GM21423 (cell line): ENCODE measurements at regions not wholly inside any gene's neighbourhood (a gene's known extent, or its start where the extent isn't known, plus 50 kb on each side); places are given as distances from the start of the nearest gene placed in this dataset.

Experiments
- ATAC-seq: cut with Tn5 transposase; IDR thresholded peaks from one replicate; pipeline ENCODE4 v1.9.1; 2021; ENCODE audit warnings: mild to moderate bottlenecking, moderate library complexity; ENCODE audit not compliant: unreplicated experiment

- ATAC-seq = no peak
Measured at GRCh38 chr4:74610491-74610890, 165.6 kb downstream of the AREG start.

- no peak for ATAC-seq
Measured at GRCh38 chr4:74612837-74613236, 167.9 kb downstream of the AREG start.

DNA sequence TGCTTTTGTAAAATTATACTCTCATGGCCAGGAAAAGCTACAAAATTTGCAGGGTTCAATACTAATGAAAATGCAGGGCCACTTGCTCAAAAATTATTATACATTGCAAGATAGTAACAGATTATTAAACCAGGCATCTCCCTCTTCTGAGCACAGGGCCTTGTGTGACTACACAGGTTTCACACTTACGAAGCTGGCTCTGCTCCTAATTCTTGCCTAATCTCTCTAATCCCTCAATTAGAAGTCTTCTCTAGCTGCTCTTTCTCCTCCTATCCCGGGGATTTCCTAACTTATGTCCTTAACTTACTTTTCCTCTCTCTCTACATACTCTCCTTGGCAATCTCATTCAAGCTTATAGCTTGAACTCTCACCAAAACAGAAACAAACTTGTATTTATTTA lies 168.3 kb downstream of the AREG start:
- ATAC-seq = no peak

GRCh38 chr4:74615411-74615810 lies 170.5 kb downstream of the AREG start:
- no peak for ATAC-seq

DNA sequence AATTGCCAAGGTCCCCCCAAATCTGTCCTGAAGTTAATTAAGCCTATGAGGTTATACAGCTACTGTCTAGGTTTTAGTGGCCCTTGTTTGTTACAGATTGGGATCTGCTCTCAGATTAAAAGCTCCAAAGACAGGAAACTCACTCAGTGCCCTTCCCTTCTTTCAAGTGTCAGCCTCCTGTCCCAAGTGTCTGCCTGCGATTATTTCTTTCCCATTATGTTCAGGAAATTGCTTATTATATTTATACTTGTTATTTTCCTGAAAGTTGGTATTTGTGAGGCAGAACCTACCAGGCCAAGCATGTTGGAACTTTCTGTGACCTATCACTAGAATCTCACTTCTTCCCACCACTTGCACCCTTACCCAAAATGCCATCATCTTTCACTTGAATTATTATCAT lies 173.2 kb downstream of the AREG start:
- no peak for ATAC-seq

GRCh38 chr4:74618659-74619058 lies 173.7 kb downstream of the AREG start:
- ATAC-seq = no peak

GRCh38 chr4:74619931-74620702 lies 174.2 kb downstream of the BTC start:
- ATAC-seq = no peak

- no peak for ATAC-seq
Measured at GRCh38 chr4:74621616-74622015, 172.7 kb downstream of the BTC start.

DNA sequence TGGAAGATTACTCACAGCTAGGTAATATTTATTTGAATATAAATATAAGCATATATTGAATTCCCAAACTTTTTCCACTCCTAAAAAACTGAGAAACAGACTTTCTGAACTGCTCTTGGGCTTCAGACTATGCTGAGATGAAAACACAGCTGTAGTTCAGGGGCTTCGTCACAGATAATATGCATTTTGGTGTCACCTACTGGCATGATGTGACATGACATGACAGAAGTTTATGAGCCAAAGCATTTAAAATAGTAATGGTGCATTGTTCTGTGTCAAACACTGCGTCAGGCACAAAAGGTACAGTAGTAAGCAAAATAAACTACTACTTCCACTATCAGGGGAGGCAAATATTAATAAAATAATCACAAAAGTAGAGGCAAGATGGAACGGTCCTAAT lies 171.3 kb downstream of the BTC start:
- peak; percentile 83 for ATAC-seq

- no peak for ATAC-seq
Measured at GRCh38 chr4:74624351-74625151, 169.8 kb downstream of the BTC start.

DNA sequence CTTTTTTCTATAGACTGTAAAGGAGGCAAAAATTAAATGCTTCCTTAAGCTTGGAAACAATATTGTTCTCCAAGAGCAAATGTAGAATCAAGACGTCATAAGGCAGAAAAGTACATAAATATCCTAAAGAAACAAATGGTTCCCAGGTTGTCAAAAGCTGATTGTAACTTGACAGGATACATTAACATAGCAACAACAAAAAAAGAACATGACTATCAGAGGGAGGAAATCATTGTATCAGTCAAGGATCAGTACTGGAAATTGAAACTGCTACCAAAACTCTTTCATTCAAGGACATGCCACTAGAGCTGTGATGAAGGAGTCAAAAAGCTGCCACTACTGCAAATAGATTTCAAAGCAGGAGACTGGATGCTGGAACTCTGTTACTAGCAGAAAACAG lies 168.3 kb downstream of the BTC start:
- no peak for ATAC-seq

GRCh38 chr4:74627093-74627492 lies 167.2 kb downstream of the BTC start:
- no peak for ATAC-seq

GRCh38 chr4:74627504-74627903 lies 166.8 kb downstream of the BTC start:
- no peak for ATAC-seq

DNA sequence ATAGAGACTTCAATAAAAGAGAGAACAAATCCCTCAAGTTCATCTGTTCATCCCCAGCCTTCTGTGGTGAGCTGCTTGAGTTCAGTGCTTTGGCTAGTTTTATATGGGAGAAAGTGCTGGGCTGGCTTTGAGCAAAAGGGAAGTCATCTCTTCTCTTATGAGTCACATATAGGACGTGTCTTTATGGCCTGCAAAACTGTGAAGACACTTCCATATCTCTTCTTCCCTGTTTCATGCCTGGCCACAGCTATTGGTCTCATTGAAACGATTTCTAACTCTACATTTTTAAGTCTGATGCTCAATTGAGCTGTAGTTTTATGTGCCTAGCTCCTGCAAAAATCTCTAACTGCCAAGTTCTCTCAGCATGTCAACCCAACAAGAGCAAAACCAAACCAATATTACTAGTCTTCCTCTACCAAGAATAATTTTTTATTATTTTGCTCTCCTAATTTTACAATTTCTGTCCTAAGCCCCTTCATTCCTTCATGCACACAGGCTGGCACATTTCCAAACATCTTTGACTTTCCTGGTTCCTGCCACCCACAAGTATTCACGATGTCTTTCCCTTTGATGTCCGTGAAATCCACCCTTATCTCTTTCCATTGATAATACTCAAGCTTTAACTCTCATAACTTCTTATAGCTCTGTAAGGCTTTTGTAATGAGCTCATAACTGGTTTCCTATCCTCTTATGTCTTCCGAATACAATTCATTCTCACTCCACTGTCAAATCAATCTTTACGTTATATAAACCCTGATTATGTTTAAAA lies 165.3 kb downstream of the BTC start:
- ATAC-seq = peak; percentile 40

GRCh38 chr4:74630551-74630950 lies 163.8 kb downstream of the BTC start:
- ATAC-seq = no peak

DNA sequence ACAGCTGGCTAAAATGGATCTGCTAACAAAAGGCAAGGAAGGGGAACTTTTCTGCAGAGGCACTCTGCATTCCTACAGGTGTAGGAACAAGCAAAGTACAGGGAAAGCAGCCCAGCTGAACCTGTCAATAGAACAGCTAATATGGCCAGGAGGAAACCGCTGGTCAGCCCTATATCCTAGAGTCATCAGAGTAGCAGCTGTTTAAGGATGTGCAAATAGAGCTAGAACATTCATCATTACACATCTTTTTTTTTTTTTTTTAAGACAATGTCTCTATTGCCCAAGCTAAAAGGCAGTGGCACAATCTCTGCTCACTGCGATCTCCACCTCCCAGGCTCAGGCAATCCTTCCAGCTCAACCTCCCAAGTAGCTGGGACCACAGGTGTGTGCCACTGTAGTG lies 163.0 kb downstream of the BTC start:
- ATAC-seq = no peak

GRCh38 chr4:74631988-74632387 lies 162.3 kb downstream of the BTC start:
- ATAC-seq = no peak

- ATAC-seq = no peak
Measured at GRCh38 chr4:74632634-74633033, 161.7 kb downstream of the BTC start.

DNA sequence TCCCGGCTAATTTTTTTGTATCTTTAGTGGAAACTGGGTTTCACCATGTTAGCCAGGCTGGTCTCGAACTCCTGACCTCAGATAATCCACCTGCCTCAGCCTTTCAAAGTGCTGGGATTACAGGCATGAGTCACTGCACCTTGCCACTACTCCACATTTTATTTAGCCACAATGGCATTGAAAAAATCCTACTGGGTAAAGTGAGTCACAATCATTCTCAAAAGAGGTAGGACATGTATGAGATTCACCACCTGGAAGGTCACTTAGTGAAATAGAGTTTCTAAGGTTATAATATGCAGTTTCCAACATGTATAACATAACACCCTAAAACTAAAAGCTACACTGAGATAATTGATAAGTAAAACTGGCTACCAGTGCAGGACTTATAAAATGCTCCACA lies 159.2 kb downstream of the BTC start:
- ATAC-seq = no peak

DNA sequence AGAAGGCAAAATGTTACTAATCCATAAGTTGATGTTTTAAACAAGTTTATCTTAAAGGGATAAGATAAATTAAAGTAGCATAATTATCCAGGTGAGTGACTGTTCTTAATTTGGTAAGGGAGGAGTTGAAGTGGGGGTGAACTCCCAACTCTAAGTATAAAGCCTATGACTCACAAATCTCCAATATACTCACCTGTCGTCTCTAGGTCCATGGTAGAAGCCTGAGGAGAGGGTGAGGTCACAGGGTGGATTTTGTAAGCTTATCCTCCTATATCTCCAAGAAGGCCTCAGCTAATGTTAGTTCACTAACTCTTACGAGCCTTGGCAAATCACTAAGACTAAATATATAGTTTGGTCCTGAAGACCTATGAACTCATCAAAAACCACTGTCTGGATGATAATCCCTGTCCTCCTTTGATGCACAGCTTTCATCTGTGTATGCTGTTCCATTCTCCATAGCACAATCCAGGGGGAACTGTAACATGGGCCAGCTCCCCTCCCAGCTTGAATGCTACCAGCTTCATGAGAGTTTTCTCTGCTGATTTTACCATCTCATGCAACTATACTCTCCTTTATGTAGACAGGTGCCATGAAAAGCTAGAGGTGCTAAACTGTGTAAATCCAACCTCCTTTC lies 158.7 kb downstream of the BTC start:
- no peak for ATAC-seq

DNA sequence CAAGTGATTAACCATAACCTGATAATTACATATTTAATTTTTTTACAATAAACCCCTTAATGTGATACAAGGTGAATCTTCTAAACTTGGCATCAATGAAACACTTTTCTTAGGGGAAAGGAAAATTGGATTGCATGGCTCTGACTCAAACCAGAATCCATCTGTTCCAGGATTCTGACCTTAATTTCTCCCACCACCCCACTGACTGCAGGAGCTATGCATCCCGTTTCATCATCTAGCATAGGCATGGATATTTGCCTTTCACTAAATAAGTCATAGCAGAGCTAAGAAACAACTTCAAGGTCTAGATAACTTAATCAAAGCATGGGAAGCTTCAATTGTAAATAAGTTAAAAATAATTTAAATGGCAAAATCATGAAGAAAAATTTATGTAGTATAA lies 156.3 kb downstream of the BTC start:
- no peak for ATAC-seq
